Spleen (tissue), 11 donors: ENCODE measurements at regions not wholly inside any gene's neighbourhood (a gene's known extent, or its start where the extent isn't known, plus 50 kb on each side); places are given as distances from the start of the nearest gene placed in this dataset.
"Not testable (repeated sequence)": the region's sequence is repeated elsewhere in the genome, so short reads cannot be mapped to it uniquely, and the experiment has no call there.

ENCODE experiments used
- DNase-seq: peaks from one replicate; pipeline ENCODE4 v3.0.0-alpha.2; 2020
- H3K27ac ChIP-seq, 8 donors: fragments of 200-600 bp; sonication (generic) in 7 of 8; 1 replicate in 4 of 8; 2 replicates in 4 of 8; pipeline versions ENCODE4 v1.5.0 to v1.8.0; 2016 to 2021; ENCODE audit warnings: inconsistent platforms in 4 of 8, mild to moderate bottlenecking in 4 of 8, moderate library complexity in 1 of 8
- H3K27me3 ChIP-seq, 7 donors: fragments of 200-600 bp; sonication (generic) in 6 of 7; replicated peaks in 1 of 7; 1 replicate in 4 of 7; 2 replicates in 3 of 7; pipeline versions ENCODE4 v1.5.0 to v1.8.0; 2016 to 2021; ENCODE audit warnings: inconsistent platforms in 3 of 7, mild to moderate bottlenecking in 1 of 7
- H3K36me3 ChIP-seq, 6 donors: fragments of 200-600 bp; sonication (generic) in 5 of 6; 1 replicate in 4 of 6; 2 replicates in 2 of 6; pipeline versions ENCODE4 v1.5.0 to v1.8.0; 2016 to 2021; ENCODE audit warnings: inconsistent platforms in 2 of 6
- H3K4me1 ChIP-seq, 6 donors: fragments of 200-600 bp; sonication (generic) in 5 of 6; 1 replicate in 3 of 6; 2 replicates in 3 of 6; pipeline versions ENCODE4 v1.5.0 to v1.8.0; 2016 to 2021; ENCODE audit warnings: inconsistent platforms in 3 of 6
- H3K4me3 ChIP-seq, 8 donors: fragments of 200-600 bp; sonication (generic) in 7 of 8; 1 replicate in 4 of 8; 2 replicates in 4 of 8; pipeline versions ENCODE4 v1.5.0 to v1.8.0; 2016 to 2021; ENCODE audit warnings: inconsistent platforms in 4 of 8, mild to moderate bottlenecking in 4 of 8, moderate library complexity in 2 of 8
- H3K9me3 ChIP-seq, 8 donors: fragments of 200-600 bp; sonication (generic) in 7 of 8; 1 replicate in 4 of 8; 2 replicates in 4 of 8; pipeline versions ENCODE4 v1.5.0 to v1.8.0; 2016 to 2021; ENCODE audit warnings: inconsistent platforms in 4 of 8
- POLR2A ChIP-seq, 3 donors: fragments of 450-650 bp; IDR thresholded peaks; one replicate each; pipeline ENCODE4 v1.5.1; 2017; ENCODE audit warnings: antibody characterized with exemption in 3 of 3, mild to moderate bottlenecking in 1 of 3
- POLR2AphosphoS5 ChIP-seq, 3 donors: sonication (generic); formaldehyde crosslinking; IDR thresholded peaks; one replicate each; pipeline ENCODE4 v1.5.1; 2017; ENCODE audit warnings: antibody characterized with exemption in 3 of 3
- WGBS, 5 donors: extraction: QIAGEN DNeasy Blood & Tissue Kit in 3 of 5; methylation state at CpG; one replicate each; pipeline versions ENCODE4 v1.1.5 to v1.1.7; 2013 to 2018; 5-methylcytosine and 5-hydroxymethylcytosine counted together
- intact Hi-C: fragments of 100-400 bp; cut with DNase I; formaldehyde crosslinking; loops from one replicate; pipeline ENCODE4 v1.15.0; 2023; ENCODE audit warnings: low total_unique reads
- TF ChIP-seq, protein P1 (sequence below), 11 experiments: fragments of 200-600 bp in 7 of 11; fragments of 450-650 bp in 4 of 11; sonication (generic) in 4 of 11; IDR thresholded peaks in 8 of 11; conservative IDR thresholded peaks in 3 of 11; 1 replicate in 7 of 11; 2 replicates in 4 of 11; pipeline versions ENCODE4 v1.4.0 to v1.8.0; 2016 to 2021; ENCODE audit warnings: antibody characterized with exemption in 11 of 11, inconsistent platforms in 4 of 11, mild to moderate bottlenecking in 1 of 11
- donor health status: healthy with polysubstance abuse.
- donor health status: DM: no; HTN: no; CAD: no; lungs with moderate emphysema.
- donor health status: DM: no; HTN: no; CAD: no.
- donor health status: Bipolar disorder and iron deficiency.
- donor health status: healthy.
- donor health status: DM: no; HTN: no; CAD: no.
- donor health status: DM: yes; HTN: yes; CAD: no.

DNA sequence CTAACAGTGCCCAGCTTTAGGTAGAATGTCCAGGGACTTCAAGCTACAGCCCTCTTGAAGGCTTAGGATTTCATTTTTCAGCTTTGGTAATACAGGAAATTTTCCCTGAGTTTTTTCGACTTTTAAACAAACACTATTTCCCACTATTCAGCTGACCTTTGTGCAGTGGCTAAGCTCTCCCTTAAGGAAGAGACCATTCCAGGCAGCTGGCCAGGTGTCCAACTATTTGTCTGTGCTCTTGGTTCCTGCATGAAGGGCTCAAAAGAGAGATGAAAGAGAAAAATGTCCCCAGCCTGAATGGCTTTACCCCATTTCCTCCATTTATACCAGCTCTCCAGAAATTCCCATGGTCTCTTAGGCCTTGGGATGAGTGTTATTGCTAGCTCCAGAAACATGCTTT lies 111.9 kb upstream of the KLF8 start:
- WGBS, 5 donors: 72 to 100% (median 89%) methylated on average over 1 of the region's 1 CpG
- no peaks in the 10 kb centered on the region for H3K27me3 ChIP-seq
- intact Hi-C loops: no loop called here
- H3K4me1 ChIP-seq: no peaks in the 10 kb centered on the region
- no peak overlapping the region for H3K4me3 ChIP-seq
- TF ChIP-seq, protein P1, sequence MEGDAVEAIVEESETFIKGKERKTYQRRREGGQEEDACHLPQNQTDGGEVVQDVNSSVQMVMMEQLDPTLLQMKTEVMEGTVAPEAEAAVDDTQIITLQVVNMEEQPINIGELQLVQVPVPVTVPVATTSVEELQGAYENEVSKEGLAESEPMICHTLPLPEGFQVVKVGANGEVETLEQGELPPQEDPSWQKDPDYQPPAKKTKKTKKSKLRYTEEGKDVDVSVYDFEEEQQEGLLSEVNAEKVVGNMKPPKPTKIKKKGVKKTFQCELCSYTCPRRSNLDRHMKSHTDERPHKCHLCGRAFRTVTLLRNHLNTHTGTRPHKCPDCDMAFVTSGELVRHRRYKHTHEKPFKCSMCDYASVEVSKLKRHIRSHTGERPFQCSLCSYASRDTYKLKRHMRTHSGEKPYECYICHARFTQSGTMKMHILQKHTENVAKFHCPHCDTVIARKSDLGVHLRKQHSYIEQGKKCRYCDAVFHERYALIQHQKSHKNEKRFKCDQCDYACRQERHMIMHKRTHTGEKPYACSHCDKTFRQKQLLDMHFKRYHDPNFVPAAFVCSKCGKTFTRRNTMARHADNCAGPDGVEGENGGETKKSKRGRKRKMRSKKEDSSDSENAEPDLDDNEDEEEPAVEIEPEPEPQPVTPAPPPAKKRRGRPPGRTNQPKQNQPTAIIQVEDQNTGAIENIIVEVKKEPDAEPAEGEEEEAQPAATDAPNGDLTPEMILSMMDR (IDR thresholded peaks at IDR 0.05 in 8 of 11, conservative IDR thresholded peaks at IDR 0.05 in 3 of 11): no peak
- no peak overlapping the region for H3K27ac ChIP-seq
- DNase-seq: no peak
- no peaks in the 10 kb centered on the region for H3K36me3 ChIP-seq
- no peaks in the 10 kb centered on the region for H3K9me3 ChIP-seq

DNA sequence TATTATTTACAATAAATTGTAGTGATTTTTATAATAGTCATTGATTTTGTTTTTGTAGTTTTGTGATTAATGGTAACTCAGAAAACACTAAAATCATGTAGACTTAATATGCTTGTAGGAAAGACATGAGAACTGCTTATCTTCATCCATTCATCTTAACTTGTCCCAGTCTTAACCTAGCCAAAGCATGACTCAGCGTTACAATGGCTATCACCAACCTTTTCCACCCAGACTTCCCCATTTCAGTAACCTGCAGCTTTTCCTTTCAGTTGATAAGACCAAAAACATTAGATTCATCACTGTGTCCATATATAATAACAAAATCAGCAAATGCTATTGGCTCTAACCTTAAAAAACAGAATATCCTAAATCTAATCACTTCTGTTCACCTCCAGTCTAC lies 106.2 kb upstream of the KLF8 start:
- H3K9me3 ChIP-seq: peaks cover 0 to 4% (median 0%) of the 10 kb centered on the region in 8 donors
- no peaks in the 10 kb centered on the region for H3K4me1 ChIP-seq
- no peak for DNase-seq
- no peak for TF ChIP-seq POLR2AphosphoS5 (IDR thresholded peaks at IDR 0.05)
- TF ChIP-seq, protein P1 (IDR thresholded peaks at IDR 0.05 in 8 of 11, conservative IDR thresholded peaks at IDR 0.05 in 3 of 11): no peak
- no peak for TF ChIP-seq POLR2A (IDR thresholded peaks at IDR 0.05)
- no peak overlapping the region for H3K27ac ChIP-seq
- 24 to 54% (median 36%) methylated on average over 1 of the region's 1 CpG for WGBS, 5 donors
- H3K4me3 ChIP-seq: no peak overlapping the region
- no peaks in the 10 kb centered on the region for H3K36me3 ChIP-seq
- no peaks in the 10 kb centered on the region for H3K27me3 ChIP-seq
- intact Hi-C loops: no loop called here

DNA sequence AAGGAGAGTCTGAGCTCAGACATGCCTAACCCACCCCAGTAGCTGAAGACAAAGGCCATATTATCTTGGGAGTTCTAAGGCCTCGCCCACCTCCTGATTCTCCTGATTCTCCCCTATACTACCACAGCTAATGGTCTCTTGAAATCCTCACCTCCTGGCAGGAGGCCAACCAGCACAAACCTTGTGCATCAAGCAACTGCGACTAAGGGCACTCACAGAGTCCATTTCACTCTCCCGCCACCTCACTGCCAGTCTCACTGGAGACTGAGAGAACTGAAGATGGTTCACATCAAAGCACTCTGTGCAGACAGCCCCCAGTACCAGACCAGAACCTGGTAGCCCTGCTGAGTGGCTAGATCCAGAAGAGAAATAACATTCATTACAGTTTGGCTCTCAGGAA lies 102.1 kb upstream of the KLF8 start:
- intact Hi-C loops: no loop called here
- H3K9me3 ChIP-seq: peaks cover 0 to 12% (median 3%) of the 10 kb centered on the region in 8 donors
- no peak for DNase-seq
- no peak overlapping the region for H3K27ac ChIP-seq
- no peak for TF ChIP-seq POLR2A (IDR thresholded peaks at IDR 0.05)
- TF ChIP-seq, protein P1 (IDR thresholded peaks at IDR 0.05 in 8 of 11, conservative IDR thresholded peaks at IDR 0.05 in 3 of 11): no peak
- TF ChIP-seq POLR2AphosphoS5 (IDR thresholded peaks at IDR 0.05): no peak
- H3K36me3 ChIP-seq: no peaks in the 10 kb centered on the region
- H3K27me3 ChIP-seq: no peaks in the 10 kb centered on the region
- H3K4me3 ChIP-seq: no peak overlapping the region
- no peaks in the 10 kb centered on the region for H3K4me1 ChIP-seq
- WGBS, 5 donors: 74 to 100% (median 96%) methylated on average over 3 of the region's 3 CpGs

DNA sequence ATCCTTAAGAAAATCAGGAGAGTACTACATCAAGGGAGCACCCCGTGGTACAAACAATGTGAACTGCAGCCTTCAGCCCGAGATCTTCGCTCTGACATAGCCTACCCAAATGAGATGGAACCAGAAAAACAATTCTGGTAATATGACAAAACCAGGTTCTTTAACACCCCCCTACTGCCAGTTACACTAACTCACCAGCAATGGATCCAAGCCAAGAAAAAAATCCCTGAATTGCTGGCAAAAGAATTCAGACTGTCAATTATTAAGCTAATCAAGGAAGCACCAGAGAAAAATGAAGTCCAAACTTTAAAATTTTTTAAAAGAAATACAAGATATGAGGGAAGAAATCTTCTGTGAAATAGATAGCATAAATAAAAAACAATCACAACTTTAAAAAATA lies 101.7 kb upstream of the KLF8 start:
- Histone ChIP-seq H3K4me1 (no peaks in the 10 kb centered on the region), H3K36me3 (no peaks in the 10 kb centered on the region), H3K9me3 (peaks cover 0 to 13% (median 3%) of the 10 kb centered on the region in 8 donors), H3K27me3 (no peaks in the 10 kb centered on the region), H3K27ac (no peak overlapping the region), H3K4me3 (no peak overlapping the region)
- intact Hi-C loops: no loop called here
- DNase-seq: no peak
- TF ChIP-seq POLR2A (IDR thresholded peaks at IDR 0.05) (no peak), POLR2AphosphoS5 (IDR thresholded peaks at IDR 0.05) (no peak)
- TF ChIP-seq, protein P1 (IDR thresholded peaks at IDR 0.05 in 8 of 11, conservative IDR thresholded peaks at IDR 0.05 in 3 of 11): no peak
- WGBS, 5 donors: 79 to 95% (median 91%) methylated on average over 3 of the region's 3 CpGs

DNA sequence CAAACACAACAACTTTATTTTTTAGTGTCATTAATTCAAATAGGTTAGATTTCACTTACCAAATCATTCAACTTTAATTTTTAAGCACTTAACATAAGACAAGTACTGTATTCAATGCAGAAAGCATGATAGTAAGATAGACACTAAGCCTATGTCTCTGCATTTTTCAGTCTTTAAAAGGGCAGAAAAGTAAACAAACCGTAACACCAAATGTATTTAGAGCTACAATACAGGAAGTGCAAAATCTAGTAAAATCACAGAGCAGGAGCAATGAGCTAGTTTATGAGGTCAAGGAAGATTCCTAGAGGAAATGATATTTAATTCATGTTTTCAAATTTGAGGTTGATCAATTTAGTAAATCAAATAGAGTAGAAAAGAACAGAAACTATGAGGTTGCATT lies 68.0 kb upstream of the KLF8 start:
- 71% methylated on average over 1 of the region's 1 CpG; no CpG with 5 or more reads in 4 of the 5 donors for WGBS, 5 donors
- H3K27me3 ChIP-seq, H3K36me3 ChIP-seq, H3K4me1 ChIP-seq, intact Hi-C loops, H3K4me3 ChIP-seq, DNase-seq, H3K27ac ChIP-seq: not testable (repeated sequence)
- peaks cover 0 to 52% (median 23%) of the 10 kb centered on the region in 8 donors for H3K9me3 ChIP-seq
